Neural cell (in vitro differentiated cells): ENCODE measurements at regions not wholly inside any gene's neighbourhood (a gene's known extent, or its start where the extent isn't known, plus 50 kb on each side); places are given as distances from the start of the nearest gene placed in this dataset.

Experiments used
- EP300 ChIP-seq: fragments of 450-650 bp; conservative IDR thresholded peaks from 2 replicates; pipeline ENCODE4 v1.6.1; 2014; ENCODE audit warnings: antibody characterized with exemption, mild to moderate bottlenecking, moderate library complexity; ENCODE audit not compliant: poor library complexity, severe bottlenecking
- EZH2 ChIP-seq: fragments of 200-600, 300-800 bp; shearing (Covaris generic), sonication (generic); IDR thresholded peaks from 2 replicates; pipeline ENCODE4 v1.6.1; 2014; ENCODE audit warnings: antibody characterized with exemption, low read length, borderline replicate concordance, mild to moderate bottlenecking; ENCODE audit not compliant: insufficient read depth, poor library complexity, severe bottlenecking
- MXI1 ChIP-seq: fragments of 450-650 bp; conservative IDR thresholded peaks from 2 replicates; pipeline ENCODE4 v1.6.1; 2014; ENCODE audit warnings: antibody characterized with exemption, mild to moderate bottlenecking; ENCODE audit not compliant: poor library complexity, severe bottlenecking
- TF ChIP-seq, protein P1 (sequence below): fragments of 450-650 bp; IDR thresholded peaks from 2 replicates; pipeline ENCODE4 v1.5.1; 2014; ENCODE audit warnings: antibody characterized with exemption, mild to moderate bottlenecking, moderate library complexity; ENCODE audit not compliant: poor library complexity, severe bottlenecking

DNA sequence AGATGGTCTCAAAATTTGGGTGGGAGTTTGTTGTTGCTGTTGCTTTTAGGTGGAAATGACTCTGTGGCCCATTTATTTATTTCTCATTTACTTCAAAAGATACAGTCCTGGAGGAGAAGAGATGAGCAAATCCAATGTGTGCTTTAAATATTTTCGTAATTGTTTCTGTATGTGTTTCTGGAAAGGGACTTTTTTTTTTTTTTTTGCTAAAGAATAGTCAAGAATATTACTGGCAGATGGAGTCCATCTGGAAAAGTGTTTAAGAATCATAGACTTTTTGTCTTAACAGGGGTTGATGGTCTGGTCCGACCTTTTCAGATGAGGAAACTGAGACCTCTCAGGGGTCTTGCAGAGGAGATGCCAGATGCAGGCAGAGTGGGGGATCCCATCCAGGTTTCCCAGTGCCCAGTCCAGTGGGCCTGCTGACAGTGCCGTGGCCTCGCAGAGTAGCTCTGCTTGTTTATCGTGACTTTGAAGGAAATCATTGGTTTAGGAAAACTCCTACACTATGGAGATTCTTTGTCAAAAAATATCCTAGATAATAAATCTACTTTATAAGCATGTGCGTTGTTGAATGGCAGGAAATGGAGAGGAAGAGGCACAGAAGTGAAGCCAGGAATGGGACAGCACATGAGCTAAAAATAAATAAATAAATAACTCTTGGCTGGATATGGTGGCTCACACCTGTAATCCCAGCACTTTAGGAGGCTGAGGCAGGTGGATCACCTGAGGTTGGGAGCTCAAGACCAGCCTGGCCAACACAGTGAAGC lies 164.3 kb upstream of the SVIL start:
- TF ChIP-seq, protein P1, sequence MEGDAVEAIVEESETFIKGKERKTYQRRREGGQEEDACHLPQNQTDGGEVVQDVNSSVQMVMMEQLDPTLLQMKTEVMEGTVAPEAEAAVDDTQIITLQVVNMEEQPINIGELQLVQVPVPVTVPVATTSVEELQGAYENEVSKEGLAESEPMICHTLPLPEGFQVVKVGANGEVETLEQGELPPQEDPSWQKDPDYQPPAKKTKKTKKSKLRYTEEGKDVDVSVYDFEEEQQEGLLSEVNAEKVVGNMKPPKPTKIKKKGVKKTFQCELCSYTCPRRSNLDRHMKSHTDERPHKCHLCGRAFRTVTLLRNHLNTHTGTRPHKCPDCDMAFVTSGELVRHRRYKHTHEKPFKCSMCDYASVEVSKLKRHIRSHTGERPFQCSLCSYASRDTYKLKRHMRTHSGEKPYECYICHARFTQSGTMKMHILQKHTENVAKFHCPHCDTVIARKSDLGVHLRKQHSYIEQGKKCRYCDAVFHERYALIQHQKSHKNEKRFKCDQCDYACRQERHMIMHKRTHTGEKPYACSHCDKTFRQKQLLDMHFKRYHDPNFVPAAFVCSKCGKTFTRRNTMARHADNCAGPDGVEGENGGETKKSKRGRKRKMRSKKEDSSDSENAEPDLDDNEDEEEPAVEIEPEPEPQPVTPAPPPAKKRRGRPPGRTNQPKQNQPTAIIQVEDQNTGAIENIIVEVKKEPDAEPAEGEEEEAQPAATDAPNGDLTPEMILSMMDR: no peak
- no peak for TF ChIP-seq MXI1
- TF ChIP-seq EP300: no peak
- no peak for TF ChIP-seq EZH2
